ENCODE measurements at regions not wholly inside any gene's neighbourhood (a gene's known extent, or its start where the extent isn't known, plus 50 kb on each side); places are given as distances from the start of the nearest gene placed in this dataset.

DNA sequence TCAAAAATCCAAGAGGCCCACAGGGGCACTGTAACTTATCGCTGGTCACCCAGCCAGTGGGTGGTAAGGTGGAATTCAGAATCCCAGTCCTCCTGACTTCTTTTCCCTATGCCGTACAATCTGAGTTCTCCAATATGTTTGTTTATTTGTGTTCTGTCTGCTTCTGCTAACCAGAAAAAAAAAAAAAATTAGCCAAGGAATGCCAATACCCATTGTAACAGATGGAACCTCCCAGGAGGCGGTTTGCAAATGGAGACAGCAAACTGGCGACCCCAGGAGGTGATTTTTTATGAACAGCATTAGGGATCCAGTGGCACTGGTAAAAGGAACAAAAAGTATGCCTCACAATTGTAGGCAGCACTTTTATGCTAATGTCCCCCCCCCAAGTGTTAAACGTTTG, 189.0 kb upstream of the FGGY start:
- Histone ChIP-seq H3K4me1 (no peaks in the 10 kb centered on the region), H3K9me3 (no peaks in the 10 kb centered on the region), H3K36me3 (no peaks in the 10 kb centered on the region), H3K27me3 (no peaks in the 10 kb centered on the region), H3K27ac (no peak overlapping the region), H3K4me3 (no peak overlapping the region)
- DNase-seq = no peak
- TF ChIP-seq, protein P1, sequence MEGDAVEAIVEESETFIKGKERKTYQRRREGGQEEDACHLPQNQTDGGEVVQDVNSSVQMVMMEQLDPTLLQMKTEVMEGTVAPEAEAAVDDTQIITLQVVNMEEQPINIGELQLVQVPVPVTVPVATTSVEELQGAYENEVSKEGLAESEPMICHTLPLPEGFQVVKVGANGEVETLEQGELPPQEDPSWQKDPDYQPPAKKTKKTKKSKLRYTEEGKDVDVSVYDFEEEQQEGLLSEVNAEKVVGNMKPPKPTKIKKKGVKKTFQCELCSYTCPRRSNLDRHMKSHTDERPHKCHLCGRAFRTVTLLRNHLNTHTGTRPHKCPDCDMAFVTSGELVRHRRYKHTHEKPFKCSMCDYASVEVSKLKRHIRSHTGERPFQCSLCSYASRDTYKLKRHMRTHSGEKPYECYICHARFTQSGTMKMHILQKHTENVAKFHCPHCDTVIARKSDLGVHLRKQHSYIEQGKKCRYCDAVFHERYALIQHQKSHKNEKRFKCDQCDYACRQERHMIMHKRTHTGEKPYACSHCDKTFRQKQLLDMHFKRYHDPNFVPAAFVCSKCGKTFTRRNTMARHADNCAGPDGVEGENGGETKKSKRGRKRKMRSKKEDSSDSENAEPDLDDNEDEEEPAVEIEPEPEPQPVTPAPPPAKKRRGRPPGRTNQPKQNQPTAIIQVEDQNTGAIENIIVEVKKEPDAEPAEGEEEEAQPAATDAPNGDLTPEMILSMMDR (IDR thresholded peaks at IDR 0.05) = no peak
- TF ChIP-seq POLR2A (IDR thresholded peaks at IDR 0.05) = no peak
- intact Hi-C loops (cut with DNase I; ENCODE audit: low total_unique reads) = no loop called here

DNA sequence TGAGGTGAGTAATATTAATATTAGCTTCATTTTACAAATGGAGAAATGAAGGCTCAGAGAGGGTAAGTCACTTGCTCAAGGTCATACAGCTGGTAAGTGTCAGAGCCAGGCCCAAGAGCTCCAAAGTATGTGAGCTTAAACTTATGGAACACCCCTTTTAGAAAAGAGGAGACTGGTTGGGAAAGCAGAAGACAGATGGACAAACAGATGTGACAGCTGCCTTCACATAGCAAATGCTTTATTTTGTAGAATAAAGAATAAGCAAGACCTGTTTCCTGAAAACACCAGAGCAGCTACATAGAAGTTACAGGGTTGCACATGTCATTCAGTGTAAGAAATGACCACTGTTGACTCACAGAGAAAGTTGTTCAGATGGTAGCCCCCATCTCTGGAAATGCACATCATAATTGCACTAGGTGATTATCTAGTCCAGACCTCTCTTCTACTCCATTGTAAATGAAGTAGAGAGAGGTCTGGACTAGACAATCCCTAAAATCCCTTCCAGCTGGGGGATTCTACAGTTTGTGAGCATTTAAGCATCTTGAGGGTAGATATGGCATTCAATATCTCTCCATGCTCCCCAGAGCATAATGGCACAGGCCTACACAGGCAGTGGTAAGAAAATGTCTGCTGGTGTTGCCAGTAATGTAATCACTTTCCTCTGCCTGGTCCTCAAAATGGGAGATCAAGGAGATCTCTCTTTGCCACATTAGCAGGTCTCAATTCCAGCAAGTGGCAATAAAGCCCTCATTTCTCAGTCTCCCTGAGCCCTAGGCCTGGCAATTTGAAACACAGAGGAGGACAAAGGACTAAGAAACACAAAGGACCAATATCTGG, 188.2 kb upstream of the FGGY start:
- Histone ChIP-seq H3K27ac (no peak overlapping the region), H3K4me3 (no peak overlapping the region), H3K4me1 (no peaks in the 10 kb centered on the region), H3K27me3 (no peaks in the 10 kb centered on the region), H3K9me3 (no peaks in the 10 kb centered on the region), H3K36me3 (no peaks in the 10 kb centered on the region)
- intact Hi-C loops (cut with DNase I; ENCODE audit: low total_unique reads) = no loop called here
- TF ChIP-seq POLR2A (IDR thresholded peaks at IDR 0.05) = no peak
- TF ChIP-seq, protein P1 (IDR thresholded peaks at IDR 0.05) = no peak
- no peak for DNase-seq

DNA sequence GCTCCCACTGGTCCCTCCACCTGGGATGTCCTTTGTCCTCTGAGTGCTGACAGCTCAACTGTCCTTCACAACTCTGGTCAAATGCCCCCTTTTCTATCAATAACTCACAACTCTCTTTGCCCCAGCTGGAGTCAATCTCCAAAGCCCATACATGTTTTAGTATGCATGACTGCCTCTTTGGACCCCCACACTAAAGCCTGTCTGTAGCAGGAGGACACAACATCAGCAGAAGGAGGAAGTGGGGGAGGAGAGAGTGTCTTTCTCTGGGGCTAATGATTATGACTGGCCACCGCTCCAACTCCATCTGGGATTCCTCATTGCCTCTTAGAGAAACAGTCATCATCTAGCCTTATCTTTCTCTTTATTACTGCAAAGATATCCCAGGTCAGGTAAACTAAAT, 186.6 kb upstream of the FGGY start:
- no peak for DNase-seq
- Histone ChIP-seq H3K27me3 (no peaks in the 10 kb centered on the region), H3K36me3 (no peaks in the 10 kb centered on the region), H3K4me3 (no peak overlapping the region), H3K9me3 (no peaks in the 10 kb centered on the region), H3K4me1 (no peaks in the 10 kb centered on the region), H3K27ac (no peak overlapping the region)
- intact Hi-C loops (cut with DNase I; ENCODE audit: low total_unique reads) = no loop called here
- TF ChIP-seq POLR2A (IDR thresholded peaks at IDR 0.05) = no peak
- TF ChIP-seq, protein P1 (IDR thresholded peaks at IDR 0.05) = no peak

DNA sequence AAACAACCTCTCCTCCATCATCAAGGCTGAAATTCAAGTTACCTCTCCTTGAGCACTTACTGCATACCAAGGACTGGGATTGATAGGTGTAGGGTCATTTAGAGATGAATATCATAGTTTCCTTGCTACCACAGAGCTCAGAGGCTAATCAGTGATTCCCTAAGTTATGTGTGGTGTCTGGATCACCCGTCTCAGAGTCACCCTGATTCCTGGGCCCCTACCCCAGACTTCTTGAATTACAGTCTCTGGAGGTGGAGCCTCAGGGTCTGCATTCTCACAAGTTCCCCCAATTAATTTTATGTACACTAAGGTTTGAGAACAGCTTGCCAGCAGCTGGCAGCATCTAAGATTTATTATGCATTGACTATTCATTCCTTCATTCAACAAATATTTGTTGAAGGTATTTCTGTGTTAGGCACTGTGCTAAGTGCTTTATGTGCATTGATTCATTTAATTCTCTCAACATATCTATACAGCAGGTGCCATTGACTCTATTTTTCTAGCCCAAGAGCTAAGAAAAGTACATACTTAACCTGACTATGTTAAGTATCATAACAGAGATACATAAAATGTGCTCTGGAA, 182.9 kb upstream of the FGGY start:
- intact Hi-C loops (cut with DNase I; ENCODE audit: low total_unique reads) = no loop called here
- TF ChIP-seq, protein P1 (IDR thresholded peaks at IDR 0.05) = no peak
- no peak overlapping the region for H3K4me3 ChIP-seq
- H3K4me1 ChIP-seq = no peaks in the 10 kb centered on the region
- H3K9me3 ChIP-seq = no peaks in the 10 kb centered on the region
- no peaks in the 10 kb centered on the region for H3K36me3 ChIP-seq
- no peaks in the 10 kb centered on the region for H3K27me3 ChIP-seq
- no peak overlapping the region for H3K27ac ChIP-seq
- DNase-seq = no peak

DNA sequence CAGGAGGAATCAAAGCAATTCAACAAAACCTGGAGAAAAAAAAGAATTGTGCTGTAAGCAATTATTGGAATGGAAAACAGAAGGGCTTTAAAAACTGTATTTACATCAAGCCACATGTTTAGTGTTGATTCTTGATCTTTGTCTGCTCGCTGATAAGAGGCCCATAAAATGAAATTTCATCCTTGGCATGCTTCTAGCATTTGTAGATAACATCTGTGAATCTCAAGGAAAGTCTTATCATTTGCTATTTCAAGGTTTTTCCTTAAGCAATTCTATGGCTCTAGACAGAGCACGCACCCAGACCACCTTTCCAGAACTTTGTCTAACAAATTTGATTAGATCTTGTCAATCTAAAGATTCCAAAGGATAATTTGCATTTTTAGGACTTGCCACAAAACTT, 181.0 kb upstream of the FGGY start:
- H3K4me1 ChIP-seq = no peaks in the 10 kb centered on the region
- DNase-seq = no peak
- H3K27ac ChIP-seq = no peak overlapping the region
- H3K9me3 ChIP-seq = no peaks in the 10 kb centered on the region
- no peaks in the 10 kb centered on the region for H3K36me3 ChIP-seq
- TF ChIP-seq POLR2A (IDR thresholded peaks at IDR 0.05) = no peak
- TF ChIP-seq, protein P1 (IDR thresholded peaks at IDR 0.05) = no peak
- H3K27me3 ChIP-seq = no peaks in the 10 kb centered on the region
- intact Hi-C loops (cut with DNase I; ENCODE audit: low total_unique reads) = no loop called here
- no peak overlapping the region for H3K4me3 ChIP-seq

Data from uterus (tissue), 3 donors.